GM13977 (cell line): ENCODE measurements at regions not wholly inside any gene's neighbourhood (a gene's known extent, or its start where the extent isn't known, plus 50 kb on each side); places are given as distances from the start of the nearest gene placed in this dataset.

ENCODE experiments used
- DNase-seq: peaks from one replicate; pipeline ENCODE4 v3.0.0; 2012; ENCODE audit warnings: low spot score
- CTCF ChIP-seq: IDR thresholded peaks from 2 replicates; pipeline ENCODE4 v1.5.1; 2012; ENCODE audit warnings: mild to moderate bottlenecking, control low read depth; ENCODE audit not compliant: insufficient read depth; ENCODE audit errors: extremely low read depth, missing control alignments
- in situ Hi-C: fragments of 300-500 bp; cut with MboI; formaldehyde crosslinking; loops from one replicate; pipeline ENCODE4 v1.12.0; 2022; ENCODE audit warnings: low sequenced_read_pairs, low pct_unique_long_range_greater_than_20kb, mixed read lengths, inconsistent platforms; ENCODE audit not compliant: unreplicated experiment

GRCh38 chr5:88519066-88519465, 250.4 kb upstream of the TMEM161B start:
- no peak for TF ChIP-seq CTCF
- in situ Hi-C loops, result no loop called here
- no peak for DNase-seq

- in situ Hi-C loops, result no loop called here
- DNase-seq, result no peak
- TF ChIP-seq CTCF, result no peak
Observed at GRCh38 chr5:88518131-88519016, 249.7 kb upstream of the TMEM161B start.

- TF ChIP-seq CTCF, result no peak
- in situ Hi-C loops, result no loop called here
- DNase-seq, result no peak
Observed at GRCh38 chr5:88515881-88516819, 247.5 kb upstream of the TMEM161B start.

GRCh38 chr5:88515068-88515467, 246.4 kb upstream of the TMEM161B start:
- TF ChIP-seq CTCF, result no peak
- no peak for DNase-seq
- in situ Hi-C loops, result no loop called here

GRCh38 chr5:88509403-88509802, 240.8 kb upstream of the TMEM161B start:
- in situ Hi-C loops, result no loop called here
- DNase-seq, result no peak
- TF ChIP-seq CTCF, result no peak

GRCh38 chr5:88507261-88507660, 238.6 kb upstream of the TMEM161B start:
- in situ Hi-C loops, result no loop called here
- TF ChIP-seq CTCF, result no peak
- DNase-seq, result no peak
